ENCODE measurements at regions not wholly inside any gene's neighbourhood (a gene's known extent, or its start where the extent isn't known, plus 50 kb on each side); places are given as distances from the start of the nearest gene placed in this dataset.

DNA sequence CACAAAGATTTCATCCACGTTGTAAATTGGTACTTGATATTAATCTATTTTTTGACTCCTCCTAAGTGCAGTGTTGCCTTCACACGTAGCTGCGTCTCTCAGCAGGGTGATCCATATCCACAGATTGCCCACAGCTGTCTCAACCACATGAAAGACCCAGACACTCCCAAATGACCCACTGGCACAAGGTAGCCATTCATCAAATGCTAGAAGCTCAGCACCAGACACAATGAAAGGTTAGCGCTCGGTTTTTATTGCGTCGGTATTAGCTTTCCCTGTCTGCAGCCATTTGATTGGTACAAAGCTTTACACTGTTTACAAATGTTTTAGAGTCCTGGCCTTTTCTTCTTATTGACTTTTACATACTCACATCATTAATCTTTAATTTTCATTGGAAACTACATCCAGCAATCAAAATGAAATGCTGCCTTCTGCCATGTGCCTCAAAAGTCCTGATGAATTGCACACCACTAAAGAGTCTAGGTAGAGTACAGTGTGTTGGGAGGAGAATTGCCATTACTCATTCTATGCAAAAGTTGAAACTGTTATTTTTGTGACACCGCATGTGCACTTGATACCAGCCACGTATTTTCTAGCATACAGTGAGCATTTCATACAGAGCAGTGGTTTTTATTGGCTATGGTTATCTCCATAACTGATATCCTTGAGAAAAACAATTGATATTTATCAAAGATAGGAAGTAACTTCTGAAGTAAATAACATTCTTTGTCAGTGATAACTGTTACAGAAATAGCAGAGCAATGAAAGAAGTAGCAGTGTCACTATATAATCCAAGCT is 127.3 kb upstream of the NUDT7 start:
- FAIRE-seq: no peak

GRCh38 chr16:77596261-77596660 is 126.1 kb upstream of the NUDT7 start:
- no peak for FAIRE-seq

GRCh38 chr16:77599793-77600415 is 122.4 kb upstream of the NUDT7 start:
- FAIRE-seq: peak; percentile 47

- FAIRE-seq: no peak
Measured at GRCh38 chr16:77600555-77600954, 121.8 kb upstream of the NUDT7 start.

GRCh38 chr16:77603656-77604055 is 118.7 kb upstream of the NUDT7 start:
- no peak for FAIRE-seq

GRCh38 chr16:77610496-77610895 is 111.8 kb upstream of the NUDT7 start:
- no peak for FAIRE-seq

DNA sequence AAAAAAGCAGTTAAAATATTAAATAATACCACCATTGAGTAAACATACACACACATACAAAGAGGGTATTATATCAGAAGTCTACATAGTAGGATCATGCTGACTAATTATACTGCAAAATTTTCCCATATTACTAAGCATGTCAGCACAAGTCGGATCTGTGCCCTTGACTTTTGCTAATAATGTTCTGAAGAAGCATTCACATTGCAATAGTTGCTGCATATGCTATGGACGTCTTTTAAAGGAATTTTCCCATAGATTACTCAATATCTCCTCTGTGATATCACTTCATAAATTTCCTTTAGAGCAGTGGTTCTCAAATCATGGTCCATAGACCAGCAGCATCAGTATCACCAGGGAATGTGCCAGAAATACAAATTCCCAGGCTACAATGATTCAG is 110.9 kb upstream of the NUDT7 start:
- FAIRE-seq: no peak

DNA sequence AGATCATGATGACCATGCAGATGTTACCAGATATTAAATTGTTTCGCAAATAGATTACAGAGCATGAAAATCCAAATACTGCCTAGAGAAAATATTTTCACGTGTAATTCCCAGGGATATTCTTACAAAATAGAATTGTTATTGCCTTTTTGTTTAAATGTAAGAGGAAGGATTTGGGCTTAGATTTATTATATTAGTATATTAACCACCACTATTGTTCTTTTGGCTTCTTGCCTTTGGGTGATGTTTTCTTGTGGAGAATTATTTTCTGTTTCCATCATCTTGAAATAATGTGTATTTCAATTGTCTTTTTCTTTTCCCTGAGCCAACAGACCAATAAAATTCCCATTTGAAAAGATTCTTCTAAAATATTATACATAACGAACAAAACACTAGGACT is 109.7 kb upstream of the NUDT7 start:
- no peak for FAIRE-seq

- FAIRE-seq: no peak
Measured at GRCh38 chr16:77613095-77613494, 109.2 kb upstream of the NUDT7 start.

- no peak for FAIRE-seq
Measured at GRCh38 chr16:77617553-77617952, 104.8 kb upstream of the NUDT7 start.

- FAIRE-seq: no peak
Measured at GRCh38 chr16:77617996-77618395, 104.3 kb upstream of the NUDT7 start.

- FAIRE-seq: no peak
Measured at GRCh38 chr16:77618951-77619350, 103.4 kb upstream of the NUDT7 start.

DNA sequence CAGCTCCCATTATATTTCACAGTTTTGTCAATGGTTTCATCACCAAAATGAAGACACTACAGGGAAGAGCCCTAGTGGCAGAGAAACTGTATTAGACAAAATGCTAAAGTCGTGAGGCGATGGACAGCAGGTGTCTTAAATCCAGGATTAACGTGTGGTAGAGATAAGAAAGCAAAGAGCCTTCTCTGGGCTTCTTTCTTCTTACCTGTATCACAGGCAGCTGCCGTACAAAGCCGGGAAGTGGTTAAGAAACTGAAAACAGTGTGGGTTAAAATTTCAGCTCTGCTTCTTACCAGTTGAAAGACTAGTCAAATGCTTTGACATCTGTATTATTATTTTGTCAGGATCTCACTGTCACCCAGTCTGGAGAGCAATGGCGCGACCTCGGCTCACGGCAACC is 98.2 kb upstream of the NUDT7 start:
- no peak for FAIRE-seq

DNA sequence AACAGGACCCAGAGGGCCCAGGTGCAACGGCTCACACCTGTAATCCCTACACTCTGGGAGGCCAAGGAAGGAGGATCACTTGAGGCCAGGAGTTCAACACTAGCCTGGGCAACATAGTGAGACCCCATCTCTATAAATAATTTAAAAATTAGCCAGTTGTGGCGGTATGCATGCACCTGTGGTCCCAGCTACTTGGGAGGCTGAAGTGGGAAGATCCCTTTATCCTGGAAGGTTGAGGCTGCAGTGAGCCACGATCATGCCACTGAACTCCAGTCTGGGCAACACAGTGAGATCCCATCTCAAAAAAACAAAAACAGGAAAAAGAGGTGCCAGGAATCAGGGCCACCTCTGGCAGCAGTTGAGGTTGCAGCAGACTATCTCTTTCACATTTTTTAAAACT is 85.7 kb upstream of the NUDT7 start:
- FAIRE-seq: no peak

DNA sequence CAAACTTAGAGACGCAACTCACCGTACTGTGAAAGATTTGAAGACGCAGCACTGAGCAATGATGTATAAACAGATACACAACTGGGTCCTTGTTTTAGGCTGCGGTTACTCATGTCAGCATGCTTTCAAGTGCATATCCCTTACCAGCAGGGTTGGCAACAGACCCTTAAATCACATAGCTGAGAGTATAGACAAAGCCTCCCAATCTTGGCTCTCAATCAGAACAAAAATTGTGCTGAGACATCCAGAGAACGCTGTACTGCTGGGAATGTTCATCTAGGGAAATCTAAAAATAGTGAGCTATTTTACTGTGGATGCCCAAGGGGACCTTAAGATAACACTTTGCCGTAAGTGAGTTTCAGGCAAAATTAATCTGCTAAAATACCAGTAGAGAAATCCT is 84.4 kb upstream of the NUDT7 start:
- FAIRE-seq: no peak

GRCh38 chr16:77643176-77643575 is 79.1 kb upstream of the NUDT7 start:
- FAIRE-seq: no peak

DNA sequence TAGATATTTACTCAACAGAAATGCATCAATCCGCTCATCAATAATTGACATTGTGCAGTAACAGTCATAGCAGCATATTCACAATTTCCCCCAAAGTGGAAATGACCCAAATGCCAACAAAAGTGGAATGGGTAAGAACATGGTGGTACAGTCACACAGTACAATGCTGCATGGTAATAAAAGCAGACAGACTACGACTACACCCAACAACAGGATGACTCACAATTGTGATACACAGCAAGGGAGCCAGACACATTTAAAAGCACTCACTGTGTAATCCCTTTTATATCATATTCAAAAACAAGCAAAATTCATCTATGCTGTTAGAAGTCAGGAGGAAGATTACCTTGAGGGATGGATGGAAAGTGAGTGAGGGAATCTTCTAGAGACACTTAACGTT is 76.5 kb upstream of the NUDT7 start:
- FAIRE-seq: no peak

- no peak for FAIRE-seq
Measured at GRCh38 chr16:77647726-77648125, 74.6 kb upstream of the NUDT7 start.

GRCh38 chr16:77650761-77651160 is 71.6 kb upstream of the NUDT7 start:
- FAIRE-seq: no peak

- no peak for FAIRE-seq
Measured at GRCh38 chr16:77652399-77652798, 69.9 kb upstream of the NUDT7 start.

GRCh38 chr16:77657016-77657415 is 65.3 kb upstream of the NUDT7 start:
- no peak for FAIRE-seq

- no peak for FAIRE-seq
Measured at GRCh38 chr16:77660311-77660710, 62.0 kb upstream of the NUDT7 start.

GRCh38 chr16:77662246-77662645 is 60.1 kb upstream of the NUDT7 start:
- FAIRE-seq: no peak

GRCh38 chr16:77663711-77664110 is 58.6 kb upstream of the NUDT7 start:
- no peak for FAIRE-seq

GRCh38 chr16:77666771-77667170 is 55.5 kb upstream of the NUDT7 start:
- no peak for FAIRE-seq
